HCT116 (cell line): ENCODE measurements at regions not wholly inside any gene's neighbourhood (a gene's known extent, or its start where the extent isn't known, plus 50 kb on each side); places are given as distances from the start of the nearest gene placed in this dataset.
"Not testable (repeated sequence)": the region's sequence is repeated elsewhere in the genome, so short reads cannot be mapped to it uniquely, and the experiment has no call there.

Experiments used
- ATAC-seq: fragments of 200-7000 bp; cut with Tn5 transposase; 2 replicates; pipeline ENCODE4 v1.9.1; 2020; ENCODE audit warnings: mild to moderate bottlenecking, moderate library complexity
- BruUV-seq: library from RNA; stranded (reverse); fragments of 400-500 nt; replicated peaks from 2 replicates; lab custom pipeline; 2021; lab: Mats Ljungman, UMichigan
- CTCF ChIA-PET: fragments of 300-600 bp; sonication (Branson Sonifier 250); formaldehyde crosslinking; loops from one replicate; lab custom pipeline; 2021; ENCODE audit warnings: antibody characterized with exemption; lab: Charles Lee
- POLR2A ChIA-PET: fragments of 300-600, 350-600 bp; sonication (Branson Sonifier 250); formaldehyde crosslinking; loops from one replicate; lab custom pipeline; 2021; ENCODE audit warnings: antibody characterized with exemption; lab: Charles Lee
- RAD21 ChIA-PET, 2 experiments: fragments of 300-600 bp; sonication (Branson Sonifier 250); formaldehyde crosslinking; loops; one replicate each; lab custom pipeline; 2023; ENCODE audit warnings: low total read pairs in 2 of 2; ENCODE audit not compliant: uncharacterized antibody in 2 of 2, unreplicated experiment in 2 of 2, low non-redundant PET in 1 of 2; lab: Charles Lee
- DNase-seq: peaks from one replicate; pipeline ENCODE4 v3.0.0-alpha.2; 2010; ENCODE audit warnings: low read depth, low spot score
- H2AFZ ChIP-seq: fragments of 200-600 bp; shearing (Covaris generic), sonication (generic); 2 replicates; pipeline ENCODE4 v1.6.1; 2017; ENCODE audit warnings: low read depth, mixed run types, mixed read lengths, antibody characterized with exemption, low read length; ENCODE audit not compliant: poor library complexity, severe bottlenecking
- H3K27ac ChIP-seq: 2 replicates; pipeline ENCODE4 v1.5.1; 2012; ENCODE audit warnings: low read depth, low read length
- H3K27me3 ChIP-seq: fragments of 200-600 bp; sonication (generic); 2 replicates; pipeline ENCODE4 v1.6.1; 2016; ENCODE audit warnings: mixed run types, low read length, mixed read lengths; ENCODE audit not compliant: insufficient read depth
- H3K36me3 ChIP-seq, 2 experiments: fragments of 200-500 bp in 1 of 2; fragments of 200-600 bp in 1 of 2; sonication (Bioruptor generic) in 1 of 2; sonication (generic) in 1 of 2; 2 replicates each; pipeline versions ENCODE4 v1.5.1 to v1.6.1; 2014 to 2016; ENCODE audit warnings: low read length in 2 of 2, inconsistent platforms in 1 of 2, mixed read lengths in 1 of 2, mixed run types in 1 of 2; ENCODE audit not compliant: insufficient read depth in 2 of 2, control insufficient read depth in 1 of 2
- H3K4me1 ChIP-seq, 2 experiments: fragments of 200-600 bp in 1 of 2; sonication (generic) in 1 of 2; 2 replicates each; pipeline versions ENCODE4 v1.5.1 to v1.6.1; 2012 to 2017; ENCODE audit warnings: low read length in 2 of 2, inconsistent platforms in 1 of 2, mild to moderate bottlenecking in 1 of 2, mixed read lengths in 1 of 2, mixed run types in 1 of 2, moderate library complexity in 1 of 2; ENCODE audit not compliant: insufficient read depth in 2 of 2, control insufficient read depth in 1 of 2
- H3K4me2 ChIP-seq: fragments of 200-600 bp; sonication (generic); 2 replicates; pipeline ENCODE4 v1.6.1; 2017; ENCODE audit warnings: mixed run types, low read length, mixed read lengths
- H3K4me3 ChIP-seq, 2 experiments: fragments of 200-600 bp in 1 of 2; sonication (generic) in 1 of 2; replicated peaks in 1 of 2; 2 replicates each; pipeline ENCODE4 v1.5.1; 2011 to 2016; ENCODE audit warnings: low read length in 2 of 2, control low read depth in 1 of 2, low read depth in 1 of 2, mild to moderate bottlenecking in 1 of 2, mixed read lengths in 1 of 2, mixed run types in 1 of 2
- H3K79me2 ChIP-seq: fragments of 200-600 bp; sonication (generic); 2 replicates; pipeline ENCODE4 v1.6.1; 2017; ENCODE audit warnings: mild to moderate bottlenecking, mixed run types, low read length, moderate library complexity, mixed read lengths; ENCODE audit not compliant: insufficient read depth
- H3K9ac ChIP-seq: fragments of 200-600 bp; sonication (generic); 2 replicates; pipeline ENCODE4 v1.6.1; 2016; ENCODE audit warnings: low read length, mixed read lengths
- H3K9me2 ChIP-seq: fragments of 200-600 bp; sonication (generic), shearing (Covaris generic); 2 replicates; pipeline ENCODE4 v1.6.1; 2017; ENCODE audit warnings: mixed run types, mild to moderate bottlenecking, moderate library complexity; ENCODE audit not compliant: insufficient read depth
- H3K9me3 ChIP-seq, 2 experiments: fragments of 200-500 bp in 1 of 2; fragments of 200-600 bp in 1 of 2; sonication (Bioruptor generic) in 1 of 2; sonication (generic) in 1 of 2; 2 replicates each; pipeline ENCODE4 v1.6.1; 2014 to 2017; ENCODE audit warnings: low read length in 2 of 2, mixed read lengths in 2 of 2, inconsistent platforms in 1 of 2, low read depth in 1 of 2, mild to moderate bottlenecking in 1 of 2, mixed run types in 1 of 2, moderate library complexity in 1 of 2; ENCODE audit not compliant: control insufficient read depth in 1 of 2, insufficient read depth in 1 of 2
- H4K20me1 ChIP-seq: fragments of 200-600 bp; sonication (generic), shearing (Covaris generic); 2 replicates; pipeline ENCODE4 v1.6.1; 2017; ENCODE audit warnings: mixed run types, mild to moderate bottlenecking, moderate library complexity; ENCODE audit not compliant: insufficient read depth
- CBX3 ChIP-seq: IDR thresholded peaks from 2 replicates; pipeline ENCODE4 v1.6.1; 2012; ENCODE audit warnings: low read depth
- CEBPB ChIP-seq: IDR thresholded peaks from 2 replicates; pipeline ENCODE4 v1.6.1; 2012; ENCODE audit warnings: low read depth
- EGR1 ChIP-seq: IDR thresholded peaks from 2 replicates; pipeline ENCODE4 v1.6.1; 2012; ENCODE audit warnings: low read depth
- ELF1 ChIP-seq: IDR thresholded peaks from 2 replicates; pipeline ENCODE4 v1.6.1; 2012; ENCODE audit warnings: low read depth, borderline replicate concordance
- EZH2 ChIP-seq: fragments of 200-600 bp; sonication (generic); IDR thresholded peaks from 2 replicates; pipeline ENCODE4 v1.6.1; 2017; ENCODE audit warnings: antibody characterized with exemption, mixed run types
- POLR2A ChIP-seq: IDR thresholded peaks from 2 replicates; pipeline ENCODE4 v1.7.0; 2011; ENCODE audit warnings: borderline replicate concordance; ENCODE audit not compliant: insufficient read depth, insufficient read length; ENCODE audit errors: extremely low read depth
- POLR2AphosphoS5 ChIP-seq: IDR thresholded peaks from 2 replicates; pipeline ENCODE4 v1.6.1; 2011; ENCODE audit warnings: mild to moderate bottlenecking, low read depth, low read length, moderate library complexity
- RAD21 ChIP-seq: IDR thresholded peaks from 2 replicates; pipeline ENCODE4 v1.6.1; 2012; ENCODE audit warnings: low read depth, mild to moderate bottlenecking
- REST ChIP-seq: IDR thresholded peaks from 2 replicates; pipeline ENCODE4 v1.6.1; 2012; ENCODE audit warnings: low read depth
- SIN3A ChIP-seq: IDR thresholded peaks from 2 replicates; pipeline ENCODE4 v1.6.1; 2012; ENCODE audit warnings: low read depth
- SP1 ChIP-seq: IDR thresholded peaks from 2 replicates; pipeline ENCODE4 v1.6.1; 2012; ENCODE audit warnings: low read depth
- SRF ChIP-seq: IDR thresholded peaks from 2 replicates; pipeline ENCODE4 v1.6.1; 2012; ENCODE audit warnings: low read depth
- TCF7L2 ChIP-seq: IDR thresholded peaks from 2 replicates; pipeline ENCODE4 v1.7.0; 2011; ENCODE audit warnings: borderline replicate concordance, inconsistent platforms; ENCODE audit not compliant: insufficient read depth, insufficient read length; ENCODE audit errors: extremely low read depth
- ZFX ChIP-seq: fragments of 450-650 bp; IDR thresholded peaks from 2 replicates; pipeline ENCODE4 v1.6.1; 2017
- intact Hi-C: fragments of 100-400 bp; cut with micrococcal nuclease; formaldehyde crosslinking; loops from 2 replicates; pipeline ENCODE4 v1.10.0; 2022

GRCh38 chrX:110541266-110541665, 182.6 kb downstream of the RTL9 start:
- intact Hi-C loops: no loop called here
- DNase-seq: no peak
- BruUV-seq: no TSS peak
- ChIA-PET CTCF (no interaction called here), POLR2A (no interaction called here), RAD21 (no interaction called here)
- H3K27me3 ChIP-seq: no peaks in the 10 kb centered on the region
- no peaks in the 10 kb centered on the region for H4K20me1 ChIP-seq
- H2AFZ ChIP-seq: no peak overlapping the region
- H3K27ac ChIP-seq: no peak overlapping the region
- no peak overlapping the region for H3K4me2 ChIP-seq
- ATAC-seq: no peak
- H3K9me2 ChIP-seq: no peaks in the 10 kb centered on the region
- no peaks in the 10 kb centered on the region for H3K79me2 ChIP-seq
- H3K36me3 ChIP-seq: no peaks in the 10 kb centered on the region
- H3K9ac ChIP-seq: no peak overlapping the region
- TF ChIP-seq ZFX (no peak), EGR1 (no peak), CBX3 (no peak), CEBPB (no peak)
- no peaks in the 10 kb centered on the region for H3K9me3 ChIP-seq
- no peaks in the 10 kb centered on the region for H3K4me1 ChIP-seq
- no peak overlapping the region for H3K4me3 ChIP-seq

DNA sequence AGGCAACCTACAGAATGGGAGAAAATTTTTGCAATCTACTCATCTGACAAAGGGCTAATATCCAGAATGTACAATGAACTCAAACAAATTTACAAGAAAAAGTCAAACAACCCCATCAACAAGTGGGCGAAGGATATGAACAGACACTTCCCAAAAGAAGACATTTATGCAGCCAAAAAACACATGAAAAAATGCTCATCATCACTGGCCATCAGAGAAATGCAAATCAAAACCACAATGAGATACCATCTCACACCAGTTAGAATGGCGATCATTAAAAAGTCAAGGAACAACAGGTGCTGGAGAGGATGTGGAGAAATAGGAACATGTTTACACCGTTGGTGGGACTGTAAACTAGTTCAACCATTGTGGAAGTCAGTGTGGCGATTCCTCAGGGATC, 192.2 kb downstream of the RTL9 start:
- H3K9me2 ChIP-seq, ATAC-seq, H3K27ac ChIP-seq, RAD21 ChIA-PET, H3K9ac ChIP-seq, BruUV-seq, H3K4me1 ChIP-seq, H3K79me2 ChIP-seq, CTCF ChIA-PET, intact Hi-C loops, H3K4me3 ChIP-seq, H2AFZ ChIP-seq, H3K27me3 ChIP-seq, H4K20me1 ChIP-seq, H3K9me3 ChIP-seq, H3K4me2 ChIP-seq, H3K36me3 ChIP-seq, DNase-seq, POLR2A ChIA-PET: not testable (repeated sequence)

- Histone ChIP-seq H3K27me3 (0 out of 2 replicates have a peak, but pooled peaks cover 2% of the 10 kb centered on the region), H3K4me1 (no peaks in the 10 kb centered on the region), H3K9ac (no peak overlapping the region), H2AFZ (no peak overlapping the region), H3K9me3 (no peaks in the 10 kb centered on the region), H3K4me3 (no peak overlapping the region), H3K27ac (no peak overlapping the region), H3K36me3 (no peaks in the 10 kb centered on the region), H3K4me2 (no peak overlapping the region), H3K9me2 (no peaks in the 10 kb centered on the region), H4K20me1 (no peaks in the 10 kb centered on the region), H3K79me2 (no peaks in the 10 kb centered on the region)
- ChIA-PET CTCF (no interaction called here), RAD21 (no interaction called here), POLR2A (no interaction called here)
- intact Hi-C loops: no loop called here
- no peak for DNase-seq
- no peak for ATAC-seq
- no TSS peak for BruUV-seq
- no peak for TF ChIP-seq ELF1
- no peak for TF ChIP-seq CBX3
- no peak for TF ChIP-seq SIN3A
- no peak for TF ChIP-seq EGR1
- no peak for TF ChIP-seq SP1
- no peak for TF ChIP-seq EZH2
- no peak for TF ChIP-seq POLR2AphosphoS5
- no peak for TF ChIP-seq REST
- TF ChIP-seq RAD21: no peak
- TF ChIP-seq POLR2A: no peak
- no peak for TF ChIP-seq TCF7L2
- no peak for TF ChIP-seq SRF
Observed at GRCh38 chrX:110557864-110558263, 199.2 kb downstream of the RTL9 start.
